ENCODE measurements at regions not wholly inside any gene's neighbourhood (a gene's known extent, or its start where the extent isn't known, plus 50 kb on each side); places are given as distances from the start of the nearest gene placed in this dataset.

GRCh38 chr6:22401932-22402331 lies 105.1 kb upstream of the PRL start:
- DNase-seq = no peak

- DNase-seq = no peak
Observed at GRCh38 chr6:22409486-22409885, 112.7 kb upstream of the PRL start.

GRCh38 chr6:22411376-22412105 lies 114.7 kb upstream of the PRL start:
- no peak for DNase-seq

GRCh38 chr6:22412994-22413393 lies 116.2 kb upstream of the PRL start:
- DNase-seq = no peak

GRCh38 chr6:22413681-22414311 lies 117.0 kb upstream of the PRL start:
- DNase-seq = no peak

GRCh38 chr6:22418714-22419113 lies 121.9 kb upstream of the PRL start:
- DNase-seq = no peak

- no peak for DNase-seq
Observed at GRCh38 chr6:22421198-22421597, 124.4 kb upstream of the PRL start.

- no peak for DNase-seq
Observed at GRCh38 chr6:22424196-22424595, 127.4 kb upstream of the PRL start.

- no peak for DNase-seq
Observed at GRCh38 chr6:22432060-22432459, 135.2 kb upstream of the PRL start.

- no peak for DNase-seq
Observed at GRCh38 chr6:22433745-22434144, 135.6 kb upstream of the HDGFL1 start.

GRCh38 chr6:22435151-22435550 lies 134.2 kb upstream of the HDGFL1 start:
- DNase-seq = no peak

GRCh38 chr6:22436134-22436533 lies 133.2 kb upstream of the HDGFL1 start:
- DNase-seq = no peak

GRCh38 chr6:22437665-22438064 lies 131.7 kb upstream of the HDGFL1 start:
- DNase-seq = no peak

GRCh38 chr6:22442826-22443225 lies 126.5 kb upstream of the HDGFL1 start:
- no peak for DNase-seq

GRCh38 chr6:22444330-22444729 lies 125.0 kb upstream of the HDGFL1 start:
- DNase-seq = no peak

- no peak for DNase-seq
Observed at GRCh38 chr6:22445946-22446345, 123.4 kb upstream of the HDGFL1 start.

- DNase-seq = peak; percentile 83
Observed at GRCh38 chr6:22447249-22448196, 121.8 kb upstream of the HDGFL1 start.

GRCh38 chr6:22448291-22448711 lies 121.1 kb upstream of the HDGFL1 start:
- no peak for DNase-seq

GRCh38 chr6:22451962-22452361 lies 117.4 kb upstream of the HDGFL1 start:
- no peak for DNase-seq

- DNase-seq = no peak
Observed at GRCh38 chr6:22455378-22455777, 114.0 kb upstream of the HDGFL1 start.

- DNase-seq = no peak
Observed at GRCh38 chr6:22457996-22458395, 111.4 kb upstream of the HDGFL1 start.

- no peak for DNase-seq
Observed at GRCh38 chr6:22466665-22467245, 102.6 kb upstream of the HDGFL1 start.

GRCh38 chr6:22467645-22468044 lies 101.7 kb upstream of the HDGFL1 start:
- DNase-seq = no peak
